Bronchial epithelial cell (primary cell): ENCODE measurements at regions not wholly inside any gene's neighbourhood (a gene's known extent, or its start where the extent isn't known, plus 50 kb on each side); places are given as distances from the start of the nearest gene placed in this dataset.
"Not testable (repeated sequence)": the region's sequence is repeated elsewhere in the genome, so short reads cannot be mapped to it uniquely, and the experiment has no call there.

Experiments used
- DNase-seq: peaks from one replicate; pipeline ENCODE4 v3.0.0-alpha.2; 2010; ENCODE audit warnings: low read depth
- FAIRE-seq: peaks from 2 replicates; lab custom pipeline; 2011; peaks lifted over from hg19 to GRCh38; lab: Jason Lieb, UNC
- H3K27me3 ChIP-seq: 2 replicates; pipeline ENCODE4 v1.5.1; 2011; ENCODE audit warnings: low read length; ENCODE audit not compliant: control insufficient read depth, insufficient read depth
- H3K36me3 ChIP-seq: 2 replicates; pipeline ENCODE4 v1.5.1; 2011; ENCODE audit warnings: low read length; ENCODE audit not compliant: control insufficient read depth, insufficient read depth
- H3K4me3 ChIP-seq: 2 replicates; pipeline ENCODE4 v1.5.1; 2011; ENCODE audit warnings: mild to moderate bottlenecking, low read depth, low read length, control low read depth
- CTCF ChIP-seq: IDR thresholded peaks from 2 replicates; pipeline ENCODE4 v1.5.1; 2011; ENCODE audit warnings: mild to moderate bottlenecking, moderate library complexity, low read length, control low read depth, inconsistent platforms; ENCODE audit not compliant: insufficient read depth, severe bottlenecking

- Histone ChIP-seq H3K36me3 (no peaks in the 10 kb centered on the region), H3K27me3 (no peaks in the 10 kb centered on the region), H3K4me3 (no peak overlapping the region)
- TF ChIP-seq CTCF = no peak
- DNase-seq (peak; percentile 64), FAIRE-seq (peak; percentile 87)
Observed at GRCh38 chr14:37864861-37865718, 269.7 kb downstream of the TTC6 start.

GRCh38 chr14:37865719-37866549 lies 270.5 kb downstream of the TTC6 start:
- no peak for DNase-seq
- Histone ChIP-seq H3K27me3 (no peaks in the 10 kb centered on the region), H3K36me3 (no peaks in the 10 kb centered on the region), H3K4me3 (no peak overlapping the region)
- FAIRE-seq = no peak
- TF ChIP-seq CTCF = no peak

- Histone ChIP-seq H3K27me3 (no peaks in the 10 kb centered on the region), H3K4me3 (no peak overlapping the region), H3K36me3 (no peaks in the 10 kb centered on the region)
- DNase-seq (no peak), FAIRE-seq (no peak)
- TF ChIP-seq CTCF = no peak
Observed at GRCh38 chr14:37869633-37870032, 274.2 kb downstream of the TTC6 start.

GRCh38 chr14:37870170-37870569 lies 274.7 kb downstream of the TTC6 start:
- no peaks in the 10 kb centered on the region for H3K27me3 ChIP-seq
- TF ChIP-seq CTCF = no peak
- no peaks in the 10 kb centered on the region for H3K36me3 ChIP-seq
- FAIRE-seq (no peak), DNase-seq (peak; percentile 60)
- no peak overlapping the region for H3K4me3 ChIP-seq

- no peak for FAIRE-seq
- TF ChIP-seq CTCF = no peak
- no peaks in the 10 kb centered on the region for H3K27me3 ChIP-seq
- H3K36me3 ChIP-seq = no peaks in the 10 kb centered on the region
- H3K4me3 ChIP-seq = no peak overlapping the region
- DNase-seq = peak; percentile 18
Observed at GRCh38 chr14:37870632-37871346, 275.4 kb downstream of the TTC6 start.

GRCh38 chr14:37874065-37874428 lies 278.6 kb downstream of the TTC6 start:
- not testable (repeated sequence) for DNase-seq

More at GRCh38 chr14:37874065-37874428, 278.6 kb downstream of the TTC6 start:
- H3K27me3 ChIP-seq, H3K4me3 ChIP-seq, FAIRE-seq, H3K36me3 ChIP-seq: not testable (repeated sequence)
